Endodermal cell (in vitro differentiated cells): ENCODE measurements at regions not wholly inside any gene's neighbourhood (a gene's known extent, or its start where the extent isn't known, plus 50 kb on each side); places are given as distances from the start of the nearest gene placed in this dataset.

Source experiments
- DNase-seq: peaks from one replicate; pipeline ENCODE4 v3.0.0-alpha.2; 2017
- H3K27ac ChIP-seq: 2 replicates; pipeline ENCODE4 v1.5.1; 2013; ENCODE audit warnings: mild to moderate bottlenecking, low read depth, low read length, moderate library complexity
- H3K27me3 ChIP-seq: 2 replicates; pipeline ENCODE4 v1.6.1; 2013; ENCODE audit warnings: mild to moderate bottlenecking, low read length, moderate library complexity; ENCODE audit not compliant: insufficient read depth, control insufficient read depth, poor library complexity, severe bottlenecking
- H3K36me3 ChIP-seq: 2 replicates; pipeline ENCODE4 v1.7.0; 2013; ENCODE audit warnings: mild to moderate bottlenecking, low read length, moderate library complexity; ENCODE audit not compliant: control insufficient read depth, insufficient read depth
- H3K4me1 ChIP-seq: one replicate; pipeline ENCODE4 v1.7.0; 2013; ENCODE audit warnings: low read length; ENCODE audit not compliant: control insufficient read depth, insufficient read depth
- H3K4me3 ChIP-seq: 2 replicates; pipeline ENCODE4 v1.5.1; 2013; ENCODE audit warnings: mild to moderate bottlenecking, low read length, moderate library complexity
- H3K9ac ChIP-seq: 2 replicates; pipeline ENCODE4 v1.6.1; 2013; ENCODE audit warnings: mild to moderate bottlenecking, low read length, moderate library complexity; ENCODE audit not compliant: poor library complexity, severe bottlenecking; ENCODE audit errors: extremely low read depth
- H3K9me3 ChIP-seq: 2 replicates; pipeline ENCODE4 v1.6.1; 2013; ENCODE audit warnings: mild to moderate bottlenecking, low read length, moderate library complexity; ENCODE audit not compliant: control insufficient read depth
- H3K27ac Mint-ChIP-seq: 2 replicates; pipeline ENCODE4 v1.8.0; 2020; ENCODE audit warnings: mixed read lengths
- H3K27me3 Mint-ChIP-seq: 2 replicates; pipeline ENCODE4 v1.8.0; 2021; ENCODE audit warnings: mild to moderate bottlenecking, mixed read lengths; ENCODE audit not compliant: insufficient read depth
- H3K36me3 Mint-ChIP-seq: 2 replicates; pipeline ENCODE4 v1.8.0; 2020; ENCODE audit warnings: low read depth, mixed read lengths
- H3K4me1 Mint-ChIP-seq: 2 replicates; pipeline ENCODE4 v1.8.0; 2020; ENCODE audit warnings: mixed read lengths
- H3K4me3 Mint-ChIP-seq: 2 replicates; pipeline ENCODE4 v1.8.0; 2020; ENCODE audit warnings: mild to moderate bottlenecking, moderate library complexity, mixed read lengths
- H3K9me3 Mint-ChIP-seq: 2 replicates; pipeline ENCODE4 v1.8.0; 2020; ENCODE audit warnings: mild to moderate bottlenecking, mixed read lengths
- CTCF ChIP-seq: fragments of 200-600 bp; sonication (generic); conservative IDR thresholded peaks from 2 replicates; pipeline ENCODE4 v1.5.0; 2021; ENCODE audit warnings: antibody characterized with exemption, mild to moderate bottlenecking
- WGBS, 2 experiments: methylation state at CpG; one replicate each; pipeline versions ENCODE4 v1.1.5 to v1.1.7; 2013; ENCODE audit warnings: missing lambda C conversion rate in 2 of 2, mixed read lengths in 1 of 2; ENCODE audit not compliant: insufficient coverage in 1 of 2, insufficient read length in 1 of 2; 5-methylcytosine and 5-hydroxymethylcytosine counted together

- Mint-ChIP-seq H3K4me1 (peaks cover 4% of the 10 kb centered on the region), H3K27me3 (no peaks in the 10 kb centered on the region), H3K36me3 (no peaks in the 10 kb centered on the region), H3K4me3 (no peak overlapping the region), H3K27ac (no peak overlapping the region), H3K9me3 (no peaks in the 10 kb centered on the region)
- DNase-seq: no peak
- TF ChIP-seq CTCF: no peak
- Histone ChIP-seq H3K4me3 (no peak overlapping the region), H3K9me3 (no peaks in the 10 kb centered on the region), H3K9ac (no peak overlapping the region), H3K4me1 (no peaks in the 10 kb centered on the region), H3K27ac (no peak overlapping the region), H3K36me3 (no peaks in the 10 kb centered on the region), H3K27me3 (peaks cover 4% of the 10 kb centered on the region)
- 91 to 100% methylated on average over 1 to 4 of the region's 5 CpGs for WGBS, 2 experiments
Measured at GRCh38 chr2:142675398-142675797, 202.1 kb upstream of the KYNU start.

GRCh38 chr2:142673836-142674235 is 203.6 kb upstream of the KYNU start:
- Histone ChIP-seq H3K4me1 (no peaks in the 10 kb centered on the region), H3K36me3 (no peaks in the 10 kb centered on the region), H3K27me3 (no peaks in the 10 kb centered on the region), H3K9ac (no peak overlapping the region), H3K4me3 (no peak overlapping the region), H3K27ac (no peak overlapping the region), H3K9me3 (no peaks in the 10 kb centered on the region)
- H3K27me3 Mint-ChIP-seq: no peaks in the 10 kb centered on the region
- peaks cover 4% of the 10 kb centered on the region for H3K4me1 Mint-ChIP-seq
- no peaks in the 10 kb centered on the region for H3K9me3 Mint-ChIP-seq
- WGBS, 2 experiments: 90 to 100% methylated on average over 3 to 4 of the region's 4 CpGs
- no peak overlapping the region for H3K27ac Mint-ChIP-seq
- TF ChIP-seq CTCF: no peak
- no peak for DNase-seq
- no peaks in the 10 kb centered on the region for H3K36me3 Mint-ChIP-seq
- H3K4me3 Mint-ChIP-seq: no peak overlapping the region

GRCh38 chr2:142672698-142673097 is 204.8 kb upstream of the KYNU start:
- Histone ChIP-seq H3K9me3 (no peaks in the 10 kb centered on the region), H3K27ac (no peak overlapping the region), H3K36me3 (no peaks in the 10 kb centered on the region), H3K4me1 (no peaks in the 10 kb centered on the region), H3K4me3 (no peak overlapping the region), H3K27me3 (no peaks in the 10 kb centered on the region), H3K9ac (no peak overlapping the region)
- DNase-seq: no peak
- Mint-ChIP-seq H3K4me1 (peaks cover 4% of the 10 kb centered on the region), H3K9me3 (no peaks in the 10 kb centered on the region), H3K4me3 (no peak overlapping the region), H3K27me3 (no peaks in the 10 kb centered on the region), H3K36me3 (no peaks in the 10 kb centered on the region), H3K27ac (no peak overlapping the region)
- WGBS, 2 experiments: 90 to 94% methylated on average over 2 to 5 of the region's 6 CpGs
- no peak for TF ChIP-seq CTCF
